Smooth muscle cell (in vitro differentiated cells): ENCODE measurements at regions not wholly inside any gene's neighbourhood (a gene's known extent, or its start where the extent isn't known, plus 50 kb on each side); places are given as distances from the start of the nearest gene placed in this dataset.

ENCODE experiments used
- DNase-seq: peaks from one replicate; lab custom pipeline; 2025; ENCODE audit not compliant: unreplicated experiment; lab: John Stamatoyannopoulos, UW
- H2AFZ ChIP-seq: fragments of 200-600 bp; sonication (generic); 2 replicates; pipeline ENCODE4 v1.6.0; 2016; ENCODE audit warnings: antibody characterized with exemption, low read depth, mild to moderate bottlenecking
- H3F3A ChIP-seq: fragments of 200-600 bp; sonication (generic); 2 replicates; pipeline ENCODE4 v1.6.0; 2017; ENCODE audit warnings: antibody characterized with exemption, low read depth
- H3K27ac ChIP-seq: fragments of 200-600 bp; sonication (generic); 2 replicates; pipeline ENCODE4 v1.5.1; 2016; ENCODE audit warnings: low read depth, mild to moderate bottlenecking
- H3K27me3 ChIP-seq: fragments of 200-600 bp; sonication (generic); 2 replicates; pipeline ENCODE4 v1.6.1; 2016; ENCODE audit warnings: low read depth, mild to moderate bottlenecking
- H3K36me3 ChIP-seq: fragments of 200-600 bp; sonication (generic); 2 replicates; pipeline ENCODE4 v1.5.1; 2016; ENCODE audit warnings: low read depth
- H3K4me1 ChIP-seq: fragments of 200-600 bp; sonication (generic); 2 replicates; pipeline ENCODE4 v1.5.1; 2016; ENCODE audit warnings: low read depth
- H3K4me2 ChIP-seq: fragments of 200-600 bp; sonication (generic); 2 replicates; pipeline ENCODE4 v1.6.0; 2016; ENCODE audit warnings: mild to moderate bottlenecking
- H3K4me3 ChIP-seq: fragments of 200-600 bp; sonication (generic); 2 replicates; pipeline ENCODE4 v1.5.1; 2016; ENCODE audit warnings: mild to moderate bottlenecking
- H3K79me2 ChIP-seq: fragments of 200-600 bp; sonication (generic); 2 replicates; pipeline ENCODE4 v1.6.0; 2016; ENCODE audit warnings: low read depth, mild to moderate bottlenecking
- H3K9ac ChIP-seq: fragments of 200-600 bp; sonication (generic); 2 replicates; pipeline ENCODE4 v1.6.0; 2016; ENCODE audit warnings: low read depth
- H3K9me3 ChIP-seq: fragments of 200-600 bp; sonication (generic); replicated peaks from 2 replicates; pipeline ENCODE4 v1.5.1; 2016; ENCODE audit warnings: low read depth
- H4K20me1 ChIP-seq: fragments of 200-600 bp; sonication (generic); 2 replicates; pipeline ENCODE4 v1.6.0; 2016; ENCODE audit warnings: low read depth
- CTCF ChIP-seq: fragments of 200-600 bp; sonication (generic); IDR thresholded peaks from 2 replicates; pipeline ENCODE4 v1.5.1; 2017; ENCODE audit warnings: borderline replicate concordance, mild to moderate bottlenecking, antibody characterized with exemption; ENCODE audit not compliant: insufficient read depth, poor library complexity, severe bottlenecking
- WGBS: methylation state at CpG from one replicate; pipeline ENCODE4 v1.1.7; 2016; ENCODE audit warnings: low lambda C conversion rate; 5-methylcytosine and 5-hydroxymethylcytosine counted together

- Histone ChIP-seq H3F3A (no peaks in the 10 kb centered on the region), H3K27me3 (peaks cover 20% of the 10 kb centered on the region), H3K4me1 (no peaks in the 10 kb centered on the region), H3K4me3 (no peak overlapping the region), H3K79me2 (no peaks in the 10 kb centered on the region), H3K27ac (no peak overlapping the region), H3K9ac (no peak overlapping the region), H3K36me3 (no peaks in the 10 kb centered on the region), H3K9me3 (no peaks in the 10 kb centered on the region), H4K20me1 (no peaks in the 10 kb centered on the region), H3K4me2 (no peak overlapping the region), H2AFZ (no peak overlapping the region)
- TF ChIP-seq CTCF, result no peak
- no peak for DNase-seq
- WGBS, result 36% methylated on average over 9 of the region's 9 CpGs
These were observed 201.5 kb downstream of the TM9SF2 start for GRCh38 chr13:99702687-99703319.

GRCh38 chr13:99700468-99700867 is 199.2 kb downstream of the TM9SF2 start:
- H4K20me1 ChIP-seq, result no peaks in the 10 kb centered on the region
- no peaks in the 10 kb centered on the region for H3K4me1 ChIP-seq
- no peak overlapping the region for H2AFZ ChIP-seq
- no peak overlapping the region for H3K27ac ChIP-seq
- DNase-seq, result no peak
- H3K4me2 ChIP-seq, result no peak overlapping the region
- H3K9me3 ChIP-seq, result no peaks in the 10 kb centered on the region
- H3K27me3 ChIP-seq, result peaks cover 20% of the 10 kb centered on the region
- H3K4me3 ChIP-seq, result no peak overlapping the region
- no peaks in the 10 kb centered on the region for H3K36me3 ChIP-seq
- no peak for TF ChIP-seq CTCF
- no peaks in the 10 kb centered on the region for H3F3A ChIP-seq
- WGBS, result 84% methylated on average over 7 of the region's 7 CpGs
- H3K79me2 ChIP-seq, result no peaks in the 10 kb centered on the region
- H3K9ac ChIP-seq, result no peak overlapping the region

- WGBS, result 94% methylated on average over 3 of the region's 3 CpGs
These were observed 197.5 kb downstream of the TM9SF2 start for GRCh38 chr13:99698816-99699099.

More at GRCh38 chr13:99698816-99699099, 197.5 kb downstream of the TM9SF2 start:
- no peak overlapping the region for H2AFZ ChIP-seq
- H3K36me3 ChIP-seq, result no peaks in the 10 kb centered on the region
- H3K27me3 ChIP-seq, result peaks cover 22% of the 10 kb centered on the region
- no peak overlapping the region for H3K4me3 ChIP-seq
- peaks cover 3% of the 10 kb centered on the region for H3K4me1 ChIP-seq
- no peak overlapping the region for H3K27ac ChIP-seq
- no peaks in the 10 kb centered on the region for H3K9me3 ChIP-seq
- no peak for DNase-seq
- no peak overlapping the region for H3K9ac ChIP-seq
- H3F3A ChIP-seq, result no peaks in the 10 kb centered on the region
- no peaks in the 10 kb centered on the region for H3K79me2 ChIP-seq
- no peak overlapping the region for H3K4me2 ChIP-seq
- no peak for TF ChIP-seq CTCF
- no peaks in the 10 kb centered on the region for H4K20me1 ChIP-seq
